ENCODE measurements at regions not wholly inside any gene's neighbourhood (a gene's known extent, or its start where the extent isn't known, plus 50 kb on each side); places are given as distances from the start of the nearest gene placed in this dataset.

DNA sequence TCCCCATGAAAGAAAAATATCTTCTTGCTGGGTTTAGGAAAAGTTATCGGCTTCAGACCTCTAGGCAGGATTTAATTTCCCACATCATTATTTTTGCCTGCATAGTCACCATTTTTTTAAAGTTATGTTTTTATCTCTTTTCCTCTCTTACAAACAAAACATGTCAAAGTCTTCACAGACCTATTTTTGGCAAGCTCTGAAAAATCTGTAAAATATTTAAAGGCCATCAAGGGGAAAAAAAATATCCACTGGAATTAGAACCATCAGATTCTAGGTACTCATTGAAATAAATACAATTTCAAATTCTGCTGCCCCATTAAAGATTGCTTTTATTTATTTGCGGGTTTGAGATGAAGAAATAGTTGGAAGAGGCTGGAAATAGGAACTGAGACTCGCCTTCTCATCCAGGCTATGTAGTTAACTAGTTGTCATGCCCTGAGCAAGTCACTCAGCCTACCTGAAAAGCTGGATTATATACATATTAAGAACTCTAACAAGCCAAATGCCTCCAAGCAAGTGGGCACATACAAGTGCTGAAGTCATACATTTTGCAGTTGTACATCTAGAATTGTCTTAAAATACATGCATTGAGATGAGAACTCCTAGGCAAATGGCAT is 101.7 kb upstream of the SASH1 start:
- Histone ChIP-seq H3K4me3 (ENCODE audit: insufficient read depth, low read length) (no peak overlapping the region), H3K27me3 (ENCODE audit: insufficient read depth, low read length) (no peaks in the 10 kb centered on the region), H3K9me3 (ENCODE audit: low read depth, low read length) (no peaks in the 10 kb centered on the region), H2AFZ (ENCODE audit: low read length) (peak overlapping the region; percentile 51), H3K79me2 (ENCODE audit: insufficient read depth, low read length) (no peaks in the 10 kb centered on the region), H3K4me2 (ENCODE audit: insufficient read depth, low read length) (peak overlapping the region; percentile 54), H3K27ac (ENCODE audit: low read depth, low read length) (peak overlapping the region; percentile 75), H3K36me3 (ENCODE audit: insufficient read depth, low read length) (no peaks in the 10 kb centered on the region), H3K4me1 (ENCODE audit: insufficient read depth, low read length) (peaks cover 27% of the 10 kb centered on the region), H4K20me1 (ENCODE audit: insufficient read depth, low read length) (no peaks in the 10 kb centered on the region)
- no peak for DNase-seq (ENCODE audit: insufficient read length, low spot score, missing footprints)
- TF ChIP-seq, protein P1, sequence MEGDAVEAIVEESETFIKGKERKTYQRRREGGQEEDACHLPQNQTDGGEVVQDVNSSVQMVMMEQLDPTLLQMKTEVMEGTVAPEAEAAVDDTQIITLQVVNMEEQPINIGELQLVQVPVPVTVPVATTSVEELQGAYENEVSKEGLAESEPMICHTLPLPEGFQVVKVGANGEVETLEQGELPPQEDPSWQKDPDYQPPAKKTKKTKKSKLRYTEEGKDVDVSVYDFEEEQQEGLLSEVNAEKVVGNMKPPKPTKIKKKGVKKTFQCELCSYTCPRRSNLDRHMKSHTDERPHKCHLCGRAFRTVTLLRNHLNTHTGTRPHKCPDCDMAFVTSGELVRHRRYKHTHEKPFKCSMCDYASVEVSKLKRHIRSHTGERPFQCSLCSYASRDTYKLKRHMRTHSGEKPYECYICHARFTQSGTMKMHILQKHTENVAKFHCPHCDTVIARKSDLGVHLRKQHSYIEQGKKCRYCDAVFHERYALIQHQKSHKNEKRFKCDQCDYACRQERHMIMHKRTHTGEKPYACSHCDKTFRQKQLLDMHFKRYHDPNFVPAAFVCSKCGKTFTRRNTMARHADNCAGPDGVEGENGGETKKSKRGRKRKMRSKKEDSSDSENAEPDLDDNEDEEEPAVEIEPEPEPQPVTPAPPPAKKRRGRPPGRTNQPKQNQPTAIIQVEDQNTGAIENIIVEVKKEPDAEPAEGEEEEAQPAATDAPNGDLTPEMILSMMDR (IDR thresholded peaks at IDR 0.05; ENCODE audit: extremely low read depth, low read depth, low read length) = no peak

DNA sequence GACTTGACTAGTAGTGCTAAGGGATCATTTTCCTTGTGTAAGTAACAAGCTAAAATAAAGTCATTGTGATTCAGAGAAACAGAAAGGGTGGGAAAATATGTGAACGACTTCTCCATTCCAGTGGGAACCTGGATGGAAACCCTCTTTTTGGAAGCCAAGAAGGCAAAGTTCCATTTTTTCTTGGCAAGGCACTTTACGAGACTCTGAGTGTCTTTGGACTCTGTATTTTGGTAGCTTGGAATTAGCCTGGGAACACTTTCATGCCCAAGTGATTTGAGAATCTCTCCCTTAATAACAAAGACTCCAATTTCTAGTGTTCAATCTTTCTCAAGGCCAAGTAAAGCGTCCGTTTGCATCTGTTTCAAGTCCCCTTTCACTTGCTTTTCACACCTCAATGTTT is 100.5 kb upstream of the SASH1 start:
- no peak for DNase-seq (ENCODE audit: insufficient read length, low spot score, missing footprints)
- Histone ChIP-seq H3K27me3 (ENCODE audit: insufficient read depth, low read length) (no peaks in the 10 kb centered on the region), H3K79me2 (ENCODE audit: insufficient read depth, low read length) (no peaks in the 10 kb centered on the region), H2AFZ (ENCODE audit: low read length) (peak overlapping the region; percentile 27), H3K36me3 (ENCODE audit: insufficient read depth, low read length) (no peaks in the 10 kb centered on the region), H4K20me1 (ENCODE audit: insufficient read depth, low read length) (no peaks in the 10 kb centered on the region), H3K27ac (ENCODE audit: low read depth, low read length) (peak overlapping the region; percentile 75), H3K9me3 (ENCODE audit: low read depth, low read length) (no peaks in the 10 kb centered on the region), H3K4me3 (ENCODE audit: insufficient read depth, low read length) (no peak overlapping the region), H3K4me2 (ENCODE audit: insufficient read depth, low read length) (no peak overlapping the region), H3K4me1 (ENCODE audit: insufficient read depth, low read length) (peaks cover 27% of the 10 kb centered on the region)
- TF ChIP-seq, protein P1 (IDR thresholded peaks at IDR 0.05; ENCODE audit: extremely low read depth, low read depth, low read length) = no peak

DNA sequence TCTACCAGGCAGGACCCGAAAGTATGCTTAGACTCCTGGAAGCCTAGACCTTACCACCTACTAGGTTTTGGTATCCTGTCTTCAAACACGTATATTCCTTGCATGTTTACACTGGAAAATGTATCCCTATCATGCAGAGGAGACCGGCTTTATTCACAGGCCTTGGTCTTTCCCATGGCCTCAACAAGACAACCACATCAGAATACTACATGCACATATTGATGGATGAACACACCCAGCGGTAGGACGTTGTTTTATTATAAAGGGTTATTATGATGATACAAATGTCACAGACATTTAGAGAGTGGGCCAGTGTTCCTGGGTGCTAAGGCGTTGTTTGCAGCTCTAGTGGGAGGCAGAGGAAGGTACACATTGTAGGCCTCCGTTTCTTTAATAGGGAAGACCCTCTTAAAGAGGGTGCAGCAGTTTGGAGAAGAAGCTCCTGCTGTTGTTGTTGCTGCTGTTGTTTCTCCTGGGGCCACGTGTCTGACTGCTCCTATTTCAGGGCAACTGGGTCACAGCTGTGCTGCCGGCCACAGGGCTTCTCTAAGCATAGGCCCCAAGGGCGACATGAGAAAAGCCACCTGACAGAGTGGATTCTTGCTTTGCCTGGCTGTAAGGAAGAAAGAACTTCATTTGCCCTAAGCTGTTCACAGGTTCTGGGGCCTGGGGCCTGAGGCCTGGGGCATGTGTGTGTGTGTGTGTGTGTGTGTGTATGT is 98.3 kb upstream of the SASH1 start:
- H3K9me3 ChIP-seq (ENCODE audit: low read depth, low read length) = no peaks in the 10 kb centered on the region
- no peaks in the 10 kb centered on the region for H3K36me3 ChIP-seq (ENCODE audit: insufficient read depth, low read length)
- H3K79me2 ChIP-seq (ENCODE audit: insufficient read depth, low read length) = no peaks in the 10 kb centered on the region
- no peaks in the 10 kb centered on the region for H3K27me3 ChIP-seq (ENCODE audit: insufficient read depth, low read length)
- H3K4me1 ChIP-seq (ENCODE audit: insufficient read depth, low read length) = peaks cover 27% of the 10 kb centered on the region
- no peak for DNase-seq (ENCODE audit: insufficient read length, low spot score, missing footprints)
- no peak overlapping the region for H3K4me2 ChIP-seq (ENCODE audit: insufficient read depth, low read length)
- H3K27ac ChIP-seq (ENCODE audit: low read depth, low read length) = peak overlapping the region; percentile 11
- no peak overlapping the region for H3K4me3 ChIP-seq (ENCODE audit: insufficient read depth, low read length)
- no peaks in the 10 kb centered on the region for H4K20me1 ChIP-seq (ENCODE audit: insufficient read depth, low read length)
- peak overlapping the region; percentile 44 for H2AFZ ChIP-seq (ENCODE audit: low read length)
- TF ChIP-seq, protein P1 (IDR thresholded peaks at IDR 0.05; ENCODE audit: extremely low read depth, low read depth, low read length) = no peak

DNA sequence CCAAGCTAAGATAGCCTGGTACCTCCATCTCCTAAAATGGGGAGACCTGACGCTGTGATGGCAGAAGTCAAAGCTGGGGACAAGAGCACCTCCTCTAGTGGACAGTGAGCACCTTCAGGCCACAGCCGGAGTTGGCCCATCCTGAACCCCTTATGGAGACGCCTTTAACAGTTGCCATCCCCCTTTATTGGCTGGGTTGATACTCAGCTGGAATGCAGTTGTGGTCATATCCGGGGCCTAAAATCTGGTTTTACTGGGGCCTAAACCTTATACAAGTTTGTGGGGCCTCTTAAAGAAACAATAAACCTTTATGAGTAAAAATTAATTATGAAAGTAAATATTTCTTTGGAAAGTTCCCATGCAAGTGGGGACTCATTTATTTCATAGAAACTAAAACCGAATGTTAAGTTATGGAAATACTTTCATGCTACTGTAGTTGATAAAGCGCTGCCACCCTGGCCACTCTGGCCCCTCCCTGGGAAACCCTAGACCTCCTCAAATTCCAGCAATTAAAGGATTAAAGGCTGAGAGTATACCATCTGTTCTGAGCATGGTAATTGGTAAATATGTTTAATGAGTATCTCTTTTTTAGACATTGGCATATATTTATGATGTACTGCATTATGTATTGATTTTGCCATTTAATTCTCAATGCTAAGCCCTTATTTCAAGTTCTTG is 95.1 kb upstream of the SASH1 start:
- H3K36me3 ChIP-seq (ENCODE audit: insufficient read depth, low read length) = no peaks in the 10 kb centered on the region
- no peak for DNase-seq (ENCODE audit: insufficient read length, low spot score, missing footprints)
- H3K4me3 ChIP-seq (ENCODE audit: insufficient read depth, low read length) = no peak overlapping the region
- no peak overlapping the region for H3K27ac ChIP-seq (ENCODE audit: low read depth, low read length)
- no peaks in the 10 kb centered on the region for H3K9me3 ChIP-seq (ENCODE audit: low read depth, low read length)
- H4K20me1 ChIP-seq (ENCODE audit: insufficient read depth, low read length) = no peaks in the 10 kb centered on the region
- no peak overlapping the region for H2AFZ ChIP-seq (ENCODE audit: low read length)
- no peaks in the 10 kb centered on the region for H3K79me2 ChIP-seq (ENCODE audit: insufficient read depth, low read length)
- H3K27me3 ChIP-seq (ENCODE audit: insufficient read depth, low read length) = no peaks in the 10 kb centered on the region
- H3K4me1 ChIP-seq (ENCODE audit: insufficient read depth, low read length) = peaks cover 14% of the 10 kb centered on the region
- TF ChIP-seq, protein P1 (IDR thresholded peaks at IDR 0.05; ENCODE audit: extremely low read depth, low read depth, low read length) = no peak
- H3K4me2 ChIP-seq (ENCODE audit: insufficient read depth, low read length) = no peak overlapping the region

Data from osteoblast (primary cell).